SK-N-SH (cell line): ENCODE measurements at regions not wholly inside any gene's neighbourhood (a gene's known extent, or its start where the extent isn't known, plus 50 kb on each side); places are given as distances from the start of the nearest gene placed in this dataset.

Experiments used
- CTCF ChIP-seq: fragments of 200-600 bp; sonication (generic); IDR thresholded peaks from 2 replicates; pipeline ENCODE4 v1.6.1; 2017; ENCODE audit warnings: antibody characterized with exemption, mild to moderate bottlenecking, moderate library complexity
- EP300 ChIP-seq, 2 experiments: IDR thresholded peaks; 2 replicates each; pipeline versions ENCODE4 v1.4.0 to v1.6.1; 2012; ENCODE audit warnings: borderline replicate concordance in 1 of 2, low read depth in 1 of 2, low read length in 1 of 2
- NRF1 ChIP-seq: IDR thresholded peaks from 2 replicates; pipeline ENCODE4 v1.6.1; 2012; ENCODE audit warnings: low read depth, mild to moderate bottlenecking, low read length
- PBX3 ChIP-seq: IDR thresholded peaks from 2 replicates; pipeline ENCODE4; 2012
- POLR2AphosphoS5 ChIP-seq: IDR thresholded peaks from 2 replicates; pipeline ENCODE4 v1.6.1; 2012; ENCODE audit warnings: low read depth, low read length
- RAD21 ChIP-seq: IDR thresholded peaks from 2 replicates; pipeline ENCODE4 v1.6.1; 2012; ENCODE audit warnings: mild to moderate bottlenecking, low read length
- RCOR1 ChIP-seq: fragments of 150-350 bp; IDR thresholded peaks from 2 replicates; pipeline ENCODE4 v1.6.1; 2017; ENCODE audit warnings: antibody characterized with exemption, low read length
- REST ChIP-seq: IDR thresholded peaks from 2 replicates; pipeline ENCODE4 v1.6.1; 2012; ENCODE audit warnings: mild to moderate bottlenecking, low read depth, low read length, moderate library complexity
- TAF1 ChIP-seq: IDR thresholded peaks from 2 replicates; pipeline ENCODE4 v1.6.1; 2012; ENCODE audit warnings: low read depth, mild to moderate bottlenecking, low read length, moderate library complexity, borderline replicate concordance
- YY1 ChIP-seq: IDR thresholded peaks from 2 replicates; pipeline ENCODE4 v1.4.0; 2012; ENCODE audit warnings: low read depth, mild to moderate bottlenecking
- ZBTB33 ChIP-seq: IDR thresholded peaks from 2 replicates; pipeline ENCODE4 v1.4.0; 2012; ENCODE audit warnings: low read depth, borderline replicate concordance

GRCh38 chr4:147194114-147194513 is 248.4 kb upstream of the TTC29 start:
- no peak for TF ChIP-seq NRF1
- TF ChIP-seq RAD21 = no peak
- no peak for TF ChIP-seq POLR2AphosphoS5
- TF ChIP-seq EP300 (IDR thresholded peaks at IDR 0.05; ENCODE audit: borderline replicate concordance in 1 of 2, low read depth in 1 of 2, low read length in 1 of 2) = no peak
- no peak for TF ChIP-seq YY1
- TF ChIP-seq PBX3 = no peak
- TF ChIP-seq CTCF = no peak
- TF ChIP-seq REST = no peak
- TF ChIP-seq ZBTB33 = no peak
- no peak for TF ChIP-seq RCOR1
- no peak for TF ChIP-seq TAF1
